CD14-positive monocyte (primary cell): ENCODE measurements at regions not wholly inside any gene's neighbourhood (a gene's known extent, or its start where the extent isn't known, plus 50 kb on each side); places are given as distances from the start of the nearest gene placed in this dataset.

Experiments used
- DNase-seq, 3 donors: peaks; one replicate each; pipeline ENCODE4 v3.0.0-alpha.2; 2011 to 2022
- H2AFZ ChIP-seq: 2 replicates; pipeline ENCODE4 v1.6.0; 2012; ENCODE audit warnings: mild to moderate bottlenecking, low read depth, low read length, inconsistent platforms; ENCODE audit not compliant: insufficient read depth, poor library complexity, severe bottlenecking
- H3K27ac ChIP-seq, 2 donors: 1 replicate in 1 of 2; 2 replicates in 1 of 2; pipeline ENCODE4 v1.5.1; 2012 to 2013; ENCODE audit warnings: low read length in 2 of 2, control low read depth in 1 of 2, inconsistent platforms in 1 of 2, low read depth in 1 of 2, mild to moderate bottlenecking in 1 of 2
- H3K27me3 ChIP-seq, 2 donors: one replicate each; pipeline versions ENCODE4 v1.6.0 to v1.6.1; 2011 to 2013; ENCODE audit warnings: low read length in 2 of 2; ENCODE audit not compliant: control insufficient read depth in 2 of 2, insufficient read depth in 2 of 2
- H3K36me3 ChIP-seq, 2 donors: replicated peaks in 1 of 2; 1 replicate in 1 of 2; 2 replicates in 1 of 2; pipeline versions ENCODE4 v1.5.1 to v1.6.1; 2012 to 2013; ENCODE audit warnings: low read length in 2 of 2, control low read depth in 1 of 2, inconsistent platforms in 1 of 2, mild to moderate bottlenecking in 1 of 2; ENCODE audit not compliant: insufficient read depth in 2 of 2, control insufficient read depth in 1 of 2
- H3K4me1 ChIP-seq, 2 donors: 1 replicate in 1 of 2; 2 replicates in 1 of 2; pipeline versions ENCODE4 v1.5.1 to v1.6.1; 2012 to 2013; ENCODE audit warnings: low read length in 2 of 2, control low read depth in 1 of 2, inconsistent platforms in 1 of 2, mild to moderate bottlenecking in 1 of 2, moderate library complexity in 1 of 2; ENCODE audit not compliant: insufficient read depth in 2 of 2, control insufficient read depth in 1 of 2
- H3K4me2 ChIP-seq: replicated peaks from 2 replicates; pipeline ENCODE3; 2012; ENCODE audit warnings: low read length, moderate library complexity, mild to moderate bottlenecking; ENCODE audit not compliant: poor library complexity, severe bottlenecking; ENCODE audit errors: extremely low read depth
- H3K4me3 ChIP-seq, 3 experiments: fragments of 200-600 bp in 1 of 3; sonication (generic) in 1 of 3; replicated peaks in 1 of 3; 1 replicate in 2 of 3; 2 replicates in 1 of 3; pipeline ENCODE4 v1.5.1; 2011 to 2013; ENCODE audit warnings: low read length in 3 of 3, mild to moderate bottlenecking in 3 of 3, control low read depth in 2 of 3, low read depth in 2 of 3, inconsistent platforms in 1 of 3, moderate library complexity in 1 of 3
- H3K79me2 ChIP-seq: 2 replicates; pipeline ENCODE4 v1.6.0; 2012; ENCODE audit warnings: mild to moderate bottlenecking, control low read depth, inconsistent platforms, low read length, moderate library complexity; ENCODE audit not compliant: insufficient read depth
- H3K9ac ChIP-seq: 2 replicates; pipeline ENCODE4 v1.6.0; 2017; ENCODE audit warnings: low read length, mild to moderate bottlenecking; ENCODE audit not compliant: insufficient read depth, poor library complexity, severe bottlenecking
- H3K9me3 ChIP-seq, 2 donors: replicated peaks in 1 of 2; 1 replicate in 1 of 2; 2 replicates in 1 of 2; pipeline versions ENCODE4 v1.5.1 to v1.6.1; 2012 to 2013; ENCODE audit warnings: low read length in 2 of 2, control low read depth in 1 of 2; ENCODE audit not compliant: control insufficient read depth in 1 of 2, insufficient read depth in 1 of 2
- H4K20me1 ChIP-seq: 2 replicates; pipeline ENCODE4 v1.6.0; 2012; ENCODE audit warnings: mild to moderate bottlenecking, low read length, control low read depth, moderate library complexity; ENCODE audit not compliant: insufficient read depth
- H3K27ac Mint-ChIP-seq, 7 donors: one replicate each; pipeline ENCODE4 v1.8.0; 2020; ENCODE audit warnings: mild to moderate bottlenecking in 7 of 7, mixed read lengths in 7 of 7, moderate library complexity in 6 of 7, inconsistent platforms in 2 of 7
- H3K27me3 Mint-ChIP-seq, 3 donors: one replicate each; pipeline ENCODE4 v1.8.0; 2021 to 2022; ENCODE audit warnings: low read depth in 3 of 3, mild to moderate bottlenecking in 3 of 3, mixed read lengths in 3 of 3, moderate library complexity in 3 of 3, inconsistent platforms in 1 of 3
- H3K36me3 Mint-ChIP-seq, 2 donors: one replicate each; pipeline ENCODE4 v1.8.0; 2020; ENCODE audit warnings: mixed read lengths in 2 of 2, inconsistent platforms in 1 of 2, mild to moderate bottlenecking in 1 of 2
- H3K4me1 Mint-ChIP-seq: one replicate; pipeline ENCODE4 v1.8.0; 2020; ENCODE audit warnings: mild to moderate bottlenecking, mixed read lengths
- H3K4me3 Mint-ChIP-seq, 2 donors: one replicate each; pipeline ENCODE4 v1.8.0; 2020; ENCODE audit warnings: mild to moderate bottlenecking in 2 of 2, mixed read lengths in 2 of 2, moderate library complexity in 1 of 2
- H3K9me3 Mint-ChIP-seq, 7 donors: one replicate each; pipeline ENCODE4 v1.8.0; 2020 to 2022; ENCODE audit warnings: mixed read lengths in 7 of 7, mild to moderate bottlenecking in 6 of 7, moderate library complexity in 6 of 7, inconsistent platforms in 2 of 7
- CTCF ChIP-seq: fragments of 200-600 bp; IDR thresholded peaks from one replicate; pipeline ENCODE4 v1.8.0; 2022; ENCODE audit warnings: antibody characterized with exemption, mild to moderate bottlenecking
- WGBS: methylation state at CpG from one replicate; pipeline ENCODE4 v1.1.5; 2013; ENCODE audit warnings: missing lambda C conversion rate; ENCODE audit not compliant: insufficient coverage; 5-methylcytosine and 5-hydroxymethylcytosine counted together
- intact Hi-C, 2 donors: fragments of 100-400 bp; cut with micrococcal nuclease; formaldehyde crosslinking; loops; one replicate each; pipeline versions ENCODE4 v1.15.0 to v1.15.1; 2023

GRCh38 chr11:69931060-69931910 is 112.1 kb upstream of the FGF3 start:
- no peak for DNase-seq
- H3K9me3 ChIP-seq: no peaks in the 10 kb centered on the region
- no peak overlapping the region for H3K9ac ChIP-seq
- H2AFZ ChIP-seq: no peak overlapping the region
- intact Hi-C loops: no loop called here
- TF ChIP-seq CTCF: no peak
- no peak overlapping the region for H3K27ac ChIP-seq
- Mint-ChIP-seq H3K9me3 (peaks cover 3 to 11% (median 6%) of the 10 kb centered on the region in 7 donors), H3K4me1 (no peaks in the 10 kb centered on the region), H3K27ac (peak overlapping the region in 1 of 7 donors; percentile 13), H3K4me3 (no peak overlapping the region), H3K36me3 (no peaks in the 10 kb centered on the region), H3K27me3 (peaks cover 18 to 30% (median 19%) of the 10 kb centered on the region in 3 donors)
- 89% methylated on average over 7 of the region's 10 CpGs for WGBS
- no peaks in the 10 kb centered on the region for H3K36me3 ChIP-seq
- no peaks in the 10 kb centered on the region for H3K4me1 ChIP-seq
- no peak overlapping the region for H3K4me3 ChIP-seq
- H3K27me3 ChIP-seq: peaks cover 3 to 6% of the 10 kb centered on the region in 2 donors
- H3K4me2 ChIP-seq: no peak overlapping the region
- H3K79me2 ChIP-seq: no peaks in the 10 kb centered on the region
- H4K20me1 ChIP-seq: no peaks in the 10 kb centered on the region

- no peaks in the 10 kb centered on the region for H3K9me3 ChIP-seq
- intact Hi-C loops: no loop called here
- H3K36me3 ChIP-seq: no peaks in the 10 kb centered on the region
- no peaks in the 10 kb centered on the region for H4K20me1 ChIP-seq
- H3K4me2 ChIP-seq: no peak overlapping the region
- H3K4me1 ChIP-seq: no peaks in the 10 kb centered on the region
- H3K9ac ChIP-seq: no peak overlapping the region
- no peaks in the 10 kb centered on the region for H3K79me2 ChIP-seq
- no peak for DNase-seq
- no peak overlapping the region for H2AFZ ChIP-seq
- Mint-ChIP-seq H3K27me3 (peaks cover 8 to 21% (median 11%) of the 10 kb centered on the region in 3 donors), H3K4me1 (no peaks in the 10 kb centered on the region), H3K4me3 (no peak overlapping the region), H3K27ac (no peak overlapping the region), H3K36me3 (no peaks in the 10 kb centered on the region), H3K9me3 (peaks cover 4 to 11% (median 7%) of the 10 kb centered on the region in 7 donors)
- 84% methylated on average over 7 of the region's 11 CpGs for WGBS
- no peak for TF ChIP-seq CTCF
- no peak overlapping the region for H3K27ac ChIP-seq
- H3K27me3 ChIP-seq: no peaks in the 10 kb centered on the region
- H3K4me3 ChIP-seq: no peak overlapping the region
Observed at GRCh38 chr11:69931994-69932910, 113.0 kb upstream of the FGF3 start.
